SK-N-MC (cell line): ENCODE measurements at regions not wholly inside any gene's neighbourhood (a gene's known extent, or its start where the extent isn't known, plus 50 kb on each side); places are given as distances from the start of the nearest gene placed in this dataset.
A peak's percentile ranks its signal among the peaks of the same experiment; 100 is the strongest.

Experiments
- DNase-seq: peaks from one replicate; pipeline ENCODE4 v3.0.0-alpha.2; 2011; ENCODE audit warnings: low read depth, low spot score
- H3K27ac ChIP-seq: fragments of 200-600 bp; sonication (generic); 2 replicates; pipeline ENCODE4 v1.5.1; 2016; ENCODE audit warnings: mixed run types
- H3K36me3 ChIP-seq: fragments of 200-600 bp; sonication (generic); 2 replicates; pipeline ENCODE4 v1.6.1; 2017; ENCODE audit warnings: antibody characterized with exemption, low read length, mixed read lengths; ENCODE audit not compliant: insufficient read depth
- H3K4me3 ChIP-seq: fragments of 200-600 bp; sonication (generic); 2 replicates; pipeline ENCODE4 v1.5.1; 2016
- H3K9ac ChIP-seq: fragments of 200-600 bp; sonication (generic); 2 replicates; pipeline ENCODE4 v1.8.0; 2017; ENCODE audit warnings: mixed run types, mixed read lengths; ENCODE audit not compliant: insufficient read length
- H3K9me3 ChIP-seq: fragments of 200-600 bp; sonication (generic); 2 replicates; pipeline ENCODE4 v1.6.1; 2017; ENCODE audit warnings: low read depth, mild to moderate bottlenecking, antibody characterized with exemption, low read length, moderate library complexity, mixed read lengths
- EZH2 ChIP-seq: fragments of 200-600 bp; sonication (generic); IDR thresholded peaks from one replicate; pipeline ENCODE4 v1.6.1; 2017; ENCODE audit warnings: antibody characterized with exemption
- FOXP2 ChIP-seq: optimal IDR thresholded peaks from 2 replicates; pipeline ENCODE3; 2011; ENCODE audit warnings: mild to moderate bottlenecking, moderate library complexity; ENCODE audit not compliant: insufficient read depth; ENCODE audit errors: extremely low read length, control extremely low read depth
- POLR2AphosphoS5 ChIP-seq: IDR thresholded peaks from 2 replicates; pipeline ENCODE4 v1.6.1; 2012; ENCODE audit warnings: mild to moderate bottlenecking, low read depth, low read length, borderline replicate concordance

GRCh38 chr6:56710967-56711366, 68.3 kb upstream of the DST start:
- DNase-seq = no peak
- Histone ChIP-seq H3K4me3 (no peak overlapping the region), H3K9me3 (no peaks in the 10 kb centered on the region; the same call in 1 of the 2 replicates), H3K27ac (no peak overlapping the region), H3K36me3 (no peaks in the 10 kb centered on the region), H3K9ac (no peak overlapping the region)
- TF ChIP-seq POLR2AphosphoS5 = no peak
- TF ChIP-seq EZH2 = no peak
- TF ChIP-seq FOXP2 = no peak

- H3K4me3 ChIP-seq = no peak overlapping the region
- H3K9ac ChIP-seq = no peak overlapping the region
- TF ChIP-seq EZH2 = no peak
- no peak for TF ChIP-seq FOXP2
- no peak for TF ChIP-seq POLR2AphosphoS5
- no peak overlapping the region for H3K27ac ChIP-seq
- DNase-seq = no peak
- no peaks in the 10 kb centered on the region; the same call in 1 of the 2 replicates for H3K9me3 ChIP-seq
- no peaks in the 10 kb centered on the region for H3K36me3 ChIP-seq
Measured at GRCh38 chr6:56709650-56710049, 67.0 kb upstream of the DST start.

- no peaks in the 10 kb centered on the region for H3K36me3 ChIP-seq
- TF ChIP-seq EZH2 (no peak), POLR2AphosphoS5 (no peak), FOXP2 (no peak)
- H3K9ac ChIP-seq = peak overlapping the region; percentile 37
- H3K9me3 ChIP-seq = no peaks in the 10 kb centered on the region
- DNase-seq = peak; percentile 78
- peak overlapping the region; percentile 27; the same call in 1 of the 2 replicates for H3K4me3 ChIP-seq
- H3K27ac ChIP-seq = peak overlapping the region; percentile 29; the same call in 1 of the 2 replicates
Measured at GRCh38 chr6:56708810-56709597, 66.3 kb upstream of the DST start.

- Histone ChIP-seq H3K9ac (no peak overlapping the region), H3K4me3 (no peak overlapping the region), H3K27ac (no peak overlapping the region), H3K36me3 (no peaks in the 10 kb centered on the region), H3K9me3 (no peaks in the 10 kb centered on the region)
- DNase-seq = no peak
- TF ChIP-seq EZH2 (no peak), FOXP2 (no peak), POLR2AphosphoS5 (no peak)
Measured at GRCh38 chr6:56706981-56707726, 64.5 kb upstream of the DST start.

GRCh38 chr6:56699066-56699654, 56.5 kb upstream of the DST start:
- no peak overlapping the region for H3K27ac ChIP-seq
- no peaks in the 10 kb centered on the region for H3K9me3 ChIP-seq
- no peak for TF ChIP-seq POLR2AphosphoS5
- no peak for TF ChIP-seq EZH2
- TF ChIP-seq FOXP2 = no peak
- DNase-seq = peak; percentile 39
- no peaks in the 10 kb centered on the region for H3K36me3 ChIP-seq
- no peak overlapping the region for H3K4me3 ChIP-seq
- no peak overlapping the region for H3K9ac ChIP-seq

DNA sequence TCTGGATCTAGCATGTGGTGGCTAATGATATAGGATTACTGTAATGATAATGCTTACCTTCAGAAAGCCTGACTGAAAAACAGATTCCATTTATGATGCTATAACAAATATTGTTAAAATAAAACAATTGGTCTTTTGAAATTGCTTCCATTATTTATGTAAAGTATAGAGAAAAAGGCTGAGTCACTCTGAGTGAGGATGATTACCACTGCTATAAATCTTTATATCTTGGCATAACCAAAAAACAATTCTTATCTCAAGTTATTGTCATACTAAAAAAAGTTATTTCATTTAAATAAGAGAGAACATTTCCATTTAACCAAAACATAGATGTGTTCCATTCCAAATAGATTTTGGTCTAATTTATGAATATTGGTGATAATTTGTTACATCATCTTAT, 53.0 kb upstream of the DST start:
- Histone ChIP-seq H3K36me3 (no peaks in the 10 kb centered on the region), H3K9me3 (no peaks in the 10 kb centered on the region), H3K27ac (no peak overlapping the region), H3K9ac (no peak overlapping the region), H3K4me3 (no peak overlapping the region)
- TF ChIP-seq POLR2AphosphoS5 = no peak
- TF ChIP-seq EZH2 = no peak
- TF ChIP-seq FOXP2 = no peak
- DNase-seq = no peak

DNA sequence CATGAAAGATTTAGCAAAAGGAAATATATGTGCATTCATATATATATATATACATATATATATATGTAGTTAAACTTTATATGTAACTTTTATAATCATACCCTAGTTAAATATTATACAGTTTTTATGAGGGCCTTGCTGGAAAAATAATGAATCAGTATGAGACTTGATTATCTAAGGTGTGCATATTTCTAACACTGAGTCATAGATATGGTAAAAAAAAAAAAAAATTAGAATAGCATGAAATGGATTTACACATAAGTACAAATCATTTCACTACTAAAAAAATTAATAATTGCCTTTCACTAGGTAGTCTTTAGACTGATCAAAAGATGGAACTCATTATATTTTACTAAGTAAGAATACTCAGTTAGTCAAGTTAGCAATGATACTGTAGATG, 51.3 kb upstream of the DST start:
- TF ChIP-seq POLR2AphosphoS5 (no peak), EZH2 (no peak), FOXP2 (no peak)
- H3K4me3 ChIP-seq = no peak overlapping the region
- H3K36me3 ChIP-seq = no peaks in the 10 kb centered on the region
- H3K27ac ChIP-seq = no peak overlapping the region
- no peaks in the 10 kb centered on the region for H3K9me3 ChIP-seq
- DNase-seq = no peak
- no peak overlapping the region for H3K9ac ChIP-seq

- Histone ChIP-seq H3K36me3 (no peaks in the 10 kb centered on the region), H3K9me3 (no peaks in the 10 kb centered on the region), H3K4me3 (peak overlapping the region; percentile 39), H3K27ac (no peak overlapping the region), H3K9ac (peak overlapping the region; percentile 35)
- TF ChIP-seq FOXP2 (no peak), EZH2 (no peak), POLR2AphosphoS5 (no peak)
- no peak for DNase-seq
Measured at GRCh38 chr6:56693246-56693607, 50.5 kb upstream of the DST start.
